HCT116 (cell line): ENCODE measurements at regions not wholly inside any gene's neighbourhood (a gene's known extent, or its start where the extent isn't known, plus 50 kb on each side); places are given as distances from the start of the nearest gene placed in this dataset.

Experiments
- CEBPB ChIP-seq: IDR thresholded peaks from 2 replicates; pipeline ENCODE4 v1.6.1; 2012; ENCODE audit warnings: low read depth
- ELF1 ChIP-seq: IDR thresholded peaks from 2 replicates; pipeline ENCODE4 v1.6.1; 2012; ENCODE audit warnings: low read depth, borderline replicate concordance
- EZH2phosphoT487 ChIP-seq: fragments of 200-600 bp; IDR thresholded peaks from 2 replicates; pipeline ENCODE4 v1.6.1; 2018; ENCODE audit warnings: antibody characterized with exemption, borderline replicate concordance
- JUND ChIP-seq: IDR thresholded peaks from 2 replicates; pipeline ENCODE4 v1.6.1; 2012
- POLR2A ChIP-seq: IDR thresholded peaks from 2 replicates; pipeline ENCODE4 v1.7.0; 2011; ENCODE audit warnings: borderline replicate concordance; ENCODE audit not compliant: insufficient read depth, insufficient read length; ENCODE audit errors: extremely low read depth
- POLR2AphosphoS5 ChIP-seq: IDR thresholded peaks from 2 replicates; pipeline ENCODE4 v1.6.1; 2011; ENCODE audit warnings: mild to moderate bottlenecking, low read depth, low read length, moderate library complexity
- REST ChIP-seq: IDR thresholded peaks from 2 replicates; pipeline ENCODE4 v1.6.1; 2012; ENCODE audit warnings: low read depth
- SP1 ChIP-seq: IDR thresholded peaks from 2 replicates; pipeline ENCODE4 v1.6.1; 2012; ENCODE audit warnings: low read depth
- TF ChIP-seq, protein P1 (sequence below), 3 experiments: fragments of 200-600 bp in 1 of 3; sonication (generic) in 1 of 3; IDR thresholded peaks in 2 of 3; conservative IDR thresholded peaks in 1 of 3; 2 replicates each; pipeline ENCODE4 v1.5.1; 2012 to 2017; ENCODE audit warnings: low read depth in 2 of 3, low read length in 2 of 3, antibody characterized with exemption in 1 of 3, borderline replicate concordance in 1 of 3, control low read depth in 1 of 3, mild to moderate bottlenecking in 1 of 3, mixed read lengths in 1 of 3, mixed run types in 1 of 3, moderate library complexity in 1 of 3; ENCODE audit not compliant: insufficient read depth in 1 of 3

GRCh38 chr2:63776382-63776781, 65.3 kb upstream of the UGP2 start:
- TF ChIP-seq, protein P1, sequence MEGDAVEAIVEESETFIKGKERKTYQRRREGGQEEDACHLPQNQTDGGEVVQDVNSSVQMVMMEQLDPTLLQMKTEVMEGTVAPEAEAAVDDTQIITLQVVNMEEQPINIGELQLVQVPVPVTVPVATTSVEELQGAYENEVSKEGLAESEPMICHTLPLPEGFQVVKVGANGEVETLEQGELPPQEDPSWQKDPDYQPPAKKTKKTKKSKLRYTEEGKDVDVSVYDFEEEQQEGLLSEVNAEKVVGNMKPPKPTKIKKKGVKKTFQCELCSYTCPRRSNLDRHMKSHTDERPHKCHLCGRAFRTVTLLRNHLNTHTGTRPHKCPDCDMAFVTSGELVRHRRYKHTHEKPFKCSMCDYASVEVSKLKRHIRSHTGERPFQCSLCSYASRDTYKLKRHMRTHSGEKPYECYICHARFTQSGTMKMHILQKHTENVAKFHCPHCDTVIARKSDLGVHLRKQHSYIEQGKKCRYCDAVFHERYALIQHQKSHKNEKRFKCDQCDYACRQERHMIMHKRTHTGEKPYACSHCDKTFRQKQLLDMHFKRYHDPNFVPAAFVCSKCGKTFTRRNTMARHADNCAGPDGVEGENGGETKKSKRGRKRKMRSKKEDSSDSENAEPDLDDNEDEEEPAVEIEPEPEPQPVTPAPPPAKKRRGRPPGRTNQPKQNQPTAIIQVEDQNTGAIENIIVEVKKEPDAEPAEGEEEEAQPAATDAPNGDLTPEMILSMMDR (IDR thresholded peaks at IDR 0.05 in 2 of 3, conservative IDR thresholded peaks at IDR 0.05 in 1 of 3; ENCODE audit: borderline replicate concordance in 1 of 3, insufficient read depth in 1 of 3, low read depth in 2 of 3, low read length in 2 of 3): no peak
- TF ChIP-seq JUND (no peak), POLR2A (no peak), CEBPB (no peak), SP1 (no peak), EZH2phosphoT487 (no peak), ELF1 (no peak), REST (no peak), POLR2AphosphoS5 (no peak)
